Right cardiac atrium (tissue), 5 donors: ENCODE measurements at regions not wholly inside any gene's neighbourhood (a gene's known extent, or its start where the extent isn't known, plus 50 kb on each side); places are given as distances from the start of the nearest gene placed in this dataset.
"Not testable (repeated sequence)": the region's sequence is repeated elsewhere in the genome, so short reads cannot be mapped to it uniquely, and the experiment has no call there.

Source experiments
- ATAC-seq, 2 donors: fragments of 200-7000 bp; cut with Tn5 transposase; one replicate each; pipeline versions ENCODE4 v1.8.0 to v1.9.1; 2020; ENCODE audit warnings: moderate library complexity in 2 of 2, mild to moderate bottlenecking in 1 of 2
- DNase-seq, 3 donors: peaks; one replicate each; pipeline ENCODE4 v3.0.0-alpha.2; 2020
- H3K27ac ChIP-seq: one replicate; pipeline ENCODE4 v1.5.1; 2013; ENCODE audit warnings: mild to moderate bottlenecking, low read length, control low read depth, moderate library complexity
- H3K27me3 ChIP-seq: one replicate; pipeline ENCODE4 v1.6.1; 2013; ENCODE audit not compliant: control insufficient read depth, insufficient read depth
- H3K4me1 ChIP-seq: one replicate; pipeline ENCODE4 v1.6.1; 2013; ENCODE audit warnings: low read length; ENCODE audit not compliant: control insufficient read depth, insufficient read depth
- H3K4me3 ChIP-seq: one replicate; pipeline ENCODE4 v1.5.1; 2013; ENCODE audit warnings: low read length, control low read depth
- H3K9me3 ChIP-seq: one replicate; pipeline ENCODE4 v1.6.1; 2013; ENCODE audit warnings: low read length; ENCODE audit not compliant: control insufficient read depth
- WGBS: extraction: QIAGEN DNeasy Blood & Tissue Kit; methylation state at CpG from one replicate; pipeline ENCODE4 v1.1.7; 2013; 5-methylcytosine and 5-hydroxymethylcytosine counted together
- intact Hi-C, 4 donors: fragments of 100-400 bp; cut with DNase I; formaldehyde crosslinking; loops; one replicate each; pipeline versions ENCODE4 v1.11.0 to v1.14.0; 2022 to 2023
- donor health status: healthy with polysubstance abuse.
- donor health status: DM: no; HTN: yes; CAD: no.
- donor health status: DM: no; HTN: no; CAD: no.
- donor health status: DM: no; HTN: yes; CAD: no; lungs with severe emphysema.
- donor health status: DM: yes; HTN: yes; CAD: no.

- H3K4me3 ChIP-seq, intact Hi-C loops, H3K9me3 ChIP-seq, H3K27me3 ChIP-seq, H3K4me1 ChIP-seq, H3K27ac ChIP-seq, ATAC-seq: not testable (repeated sequence)
- DNase-seq: peak; percentile 3 to 57 (median 8)
- 85% methylated on average over 8 of the region's 15 CpGs for WGBS
These were observed 5376.7 kb upstream of the TPTE start for GRCh38 chr21:5144731-5145130.

DNA sequence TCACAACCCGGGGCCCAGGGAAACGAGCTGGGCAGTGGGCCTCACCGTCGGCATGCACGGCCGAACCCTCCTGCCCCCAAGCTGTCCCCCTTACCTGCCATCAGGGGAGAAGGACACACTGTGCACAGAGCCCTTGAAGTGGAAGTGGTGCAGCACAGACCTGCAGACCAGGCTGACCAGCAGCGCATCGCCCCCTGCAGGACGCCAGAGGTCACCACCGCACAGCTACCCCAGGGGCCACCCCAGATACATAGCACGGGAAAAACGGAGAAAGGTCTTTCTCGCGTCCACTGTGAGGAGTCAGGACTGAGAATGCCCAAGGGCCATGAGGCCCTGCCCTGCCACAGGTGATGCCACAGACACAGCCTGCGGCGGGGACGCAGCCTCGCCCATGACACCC, 5373.7 kb upstream of the TPTE start:
- H3K4me3 ChIP-seq, H3K4me1 ChIP-seq, H3K27ac ChIP-seq, H3K27me3 ChIP-seq, intact Hi-C loops, H3K9me3 ChIP-seq: not testable (repeated sequence)
- peak; percentile 22 to 51 for ATAC-seq
- WGBS: 58% methylated on average over 7 of the region's 18 CpGs
- peak; percentile 14 to 52 (median 16) for DNase-seq

DNA sequence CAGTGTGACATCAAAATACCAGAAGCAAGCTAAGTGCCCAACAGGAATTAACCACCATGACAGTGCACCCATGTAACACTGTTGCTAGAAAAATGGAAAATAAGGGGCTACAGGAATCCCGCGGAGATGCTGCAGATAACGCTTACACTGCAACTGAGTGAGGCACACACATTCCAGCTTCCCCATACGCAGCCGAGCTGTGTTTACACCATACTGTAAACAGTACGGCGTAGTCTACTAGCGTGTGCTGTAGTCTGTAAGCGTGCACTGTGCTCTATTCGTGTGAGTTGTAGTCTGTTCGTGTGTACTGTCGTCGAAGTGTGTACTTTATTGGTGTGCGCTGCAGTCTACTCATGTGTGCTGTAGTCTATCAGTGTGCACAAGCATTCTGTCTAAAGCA, 5372.2 kb upstream of the TPTE start:
- H3K4me3 ChIP-seq, DNase-seq, H3K27ac ChIP-seq, H3K27me3 ChIP-seq, intact Hi-C loops, ATAC-seq, H3K4me1 ChIP-seq, H3K9me3 ChIP-seq: not testable (repeated sequence)
- WGBS: 95% methylated on average over 9 of the region's 14 CpGs

GRCh38 chr21:5153842-5154640, 5367.3 kb upstream of the TPTE start:
- H3K4me3 ChIP-seq: peak overlapping the region; percentile 38
- H3K27ac ChIP-seq, intact Hi-C loops, H3K4me1 ChIP-seq, H3K9me3 ChIP-seq, H3K27me3 ChIP-seq: not testable (repeated sequence)
- ATAC-seq (peak; percentile 9 to 40), DNase-seq (peak; percentile 20 to 40 (median 31))
- WGBS: 1% methylated on average over 26 of the region's 69 CpGs

- H3K4me3 ChIP-seq: peak overlapping the region; percentile 38
- under 1% methylated on average over 33 of the region's 50 CpGs for WGBS
- intact Hi-C loops, H3K27ac ChIP-seq, H3K27me3 ChIP-seq, H3K4me1 ChIP-seq, H3K9me3 ChIP-seq: not testable (repeated sequence)
- peak; percentile 100 for ATAC-seq
- peak; percentile 86 to 95 (median 93) for DNase-seq
These were observed 5366.8 kb upstream of the TPTE start for GRCh38 chr21:5154641-5154982.

DNA sequence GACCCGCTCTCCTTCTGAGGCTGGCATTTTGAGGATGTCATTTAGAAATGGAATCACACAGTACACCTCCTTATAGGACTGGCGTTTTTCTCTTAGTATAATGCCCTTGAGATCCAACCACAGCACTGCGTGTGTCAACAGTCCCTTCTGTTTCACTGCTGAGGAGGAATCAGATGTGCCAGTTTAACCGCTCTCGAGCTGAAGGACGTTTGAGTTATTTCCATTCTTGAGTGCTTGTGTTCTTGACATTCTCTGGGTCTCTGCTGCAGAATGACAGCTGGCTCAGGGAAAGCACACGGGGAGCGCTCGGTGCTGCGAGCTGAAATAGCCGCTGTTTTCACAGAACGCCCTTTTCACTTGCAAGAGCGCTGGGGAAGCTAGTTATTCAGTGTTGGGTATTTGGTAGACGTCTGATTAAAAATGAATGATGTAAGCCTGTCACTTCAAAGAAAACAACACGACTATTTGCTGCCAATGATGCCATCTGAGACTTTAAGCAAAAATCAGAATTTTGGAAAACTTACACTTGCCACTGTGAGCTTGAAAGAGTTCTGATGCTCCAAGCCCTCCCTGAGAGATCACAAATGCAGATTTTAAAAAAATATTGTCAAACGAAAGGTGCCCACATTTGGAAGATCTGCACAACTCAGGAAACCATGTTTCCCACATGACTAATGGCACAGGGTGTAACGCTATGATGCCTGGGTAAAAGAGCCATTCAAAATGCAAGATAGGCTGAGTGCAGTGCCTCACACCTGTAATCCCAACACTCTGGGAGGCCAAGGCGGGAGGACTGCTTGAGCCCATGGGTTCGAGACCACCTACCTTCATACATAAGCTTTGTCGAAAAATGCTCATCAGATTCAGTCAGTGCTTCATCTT, 5358.4 kb upstream of the TPTE start:
- H3K4me1 ChIP-seq, H3K4me3 ChIP-seq, H3K27me3 ChIP-seq, intact Hi-C loops, H3K9me3 ChIP-seq, H3K27ac ChIP-seq, DNase-seq: not testable (repeated sequence)
- WGBS: no CpG with 5 or more reads among the region's 20 CpGs
- ATAC-seq: peak; percentile 53 to 69

- H3K27me3 ChIP-seq, DNase-seq, H3K4me1 ChIP-seq, H3K27ac ChIP-seq, H3K9me3 ChIP-seq, H3K4me3 ChIP-seq, intact Hi-C loops: not testable (repeated sequence)
- ATAC-seq: peak; percentile 39 to 80
- WGBS: no CpG with 5 or more reads among the region's 7 CpGs
These were observed 5355.6 kb upstream of the TPTE start for GRCh38 chr21:5165829-5166228.
